Retinal pigment epithelial cell (primary cell): ENCODE measurements at regions not wholly inside any gene's neighbourhood (a gene's known extent, or its start where the extent isn't known, plus 50 kb on each side); places are given as distances from the start of the nearest gene placed in this dataset.

Experiments used
- DNase-seq: peaks from one replicate; pipeline ENCODE4 v3.0.0-alpha.2; 2010; ENCODE audit warnings: low read depth
- H3K4me3 ChIP-seq: 2 replicates; pipeline ENCODE4 v1.5.1; 2011; ENCODE audit warnings: mild to moderate bottlenecking, low read length, control low read depth, moderate library complexity
- CTCF ChIP-seq: conservative IDR thresholded peaks from 2 replicates; pipeline ENCODE4 v1.5.1; 2011; ENCODE audit warnings: low read depth, low read length, control low read depth, inconsistent platforms

GRCh38 chr2:51201295-51201694 is 169.4 kb upstream of the NRXN1 start:
- no peak for DNase-seq
- H3K4me3 ChIP-seq, result no peak overlapping the region
- TF ChIP-seq CTCF, result no peak

GRCh38 chr2:51194656-51195055 is 162.7 kb upstream of the NRXN1 start:
- no peak for TF ChIP-seq CTCF
- DNase-seq, result no peak
- no peak overlapping the region for H3K4me3 ChIP-seq

GRCh38 chr2:51170273-51170672 is 138.3 kb upstream of the NRXN1 start:
- no peak for TF ChIP-seq CTCF
- DNase-seq, result no peak
- H3K4me3 ChIP-seq, result no peak overlapping the region

DNA sequence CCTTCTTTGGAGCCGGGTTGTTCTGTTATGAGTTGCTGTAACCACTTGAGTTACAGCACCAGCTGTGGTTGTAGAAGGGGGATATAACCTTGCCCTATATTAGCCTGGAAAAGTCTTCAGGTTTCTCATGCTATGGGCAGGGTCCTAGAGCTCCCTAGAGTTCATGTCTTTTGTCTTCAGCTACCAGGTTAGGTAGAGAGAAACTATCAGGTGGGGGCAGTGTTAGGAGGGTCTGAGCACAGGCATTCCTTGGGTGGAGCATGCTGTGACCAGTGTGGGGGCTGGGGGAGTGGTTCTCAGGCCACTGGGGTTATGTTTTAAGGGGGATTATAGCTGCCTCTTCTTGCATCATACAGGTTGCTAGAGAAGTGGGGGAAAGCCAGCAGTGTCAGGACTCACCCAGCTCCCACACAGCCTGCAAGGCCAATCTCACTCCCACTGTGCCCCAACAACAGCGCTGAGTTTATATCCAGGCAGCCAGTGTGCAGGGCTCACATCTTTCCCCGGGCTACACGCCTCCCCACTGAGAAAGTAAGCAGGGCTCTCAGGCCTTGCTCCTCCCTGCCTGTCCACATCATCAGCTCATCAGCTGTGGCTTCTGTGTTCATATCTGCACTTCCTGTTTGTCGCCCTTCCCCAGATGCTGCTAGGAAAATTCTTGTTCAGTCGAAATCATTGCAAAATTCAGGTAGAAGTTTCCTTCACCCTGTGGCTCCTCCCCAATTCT is 133.8 kb upstream of the NRXN1 start:
- DNase-seq, result no peak
- H3K4me3 ChIP-seq, result no peak overlapping the region
- TF ChIP-seq CTCF, result no peak

DNA sequence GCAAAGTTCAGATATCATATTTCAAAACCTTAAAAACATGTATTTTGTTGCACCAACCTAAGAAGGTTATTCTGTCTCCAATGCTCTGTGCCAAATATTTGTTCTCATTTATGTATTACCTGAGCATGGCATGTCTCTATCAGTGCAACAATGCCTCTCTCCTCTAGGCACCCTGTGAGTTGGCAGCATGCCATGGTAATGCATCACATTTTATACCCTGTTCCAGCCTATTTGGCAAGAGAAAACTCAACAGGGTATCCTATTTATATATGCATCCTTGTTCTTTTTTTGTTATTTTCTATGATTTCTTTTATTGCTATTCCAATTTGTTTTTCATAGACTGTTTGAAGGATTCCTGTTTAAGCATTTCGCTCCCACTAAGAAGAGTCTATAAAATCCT is 126.3 kb upstream of the NRXN1 start:
- no peak for DNase-seq
- no peak overlapping the region for H3K4me3 ChIP-seq
- no peak for TF ChIP-seq CTCF

GRCh38 chr2:51153236-51153635 is 121.3 kb upstream of the NRXN1 start:
- TF ChIP-seq CTCF, result no peak
- no peak overlapping the region for H3K4me3 ChIP-seq
- no peak for DNase-seq

GRCh38 chr2:51151490-51152140 is 119.7 kb upstream of the NRXN1 start:
- DNase-seq, result no peak
- no peak for TF ChIP-seq CTCF

More at GRCh38 chr2:51151490-51152140, 119.7 kb upstream of the NRXN1 start:
- H3K4me3 ChIP-seq, result no peak overlapping the region
